Keratinocyte (primary cell): ENCODE measurements at regions not wholly inside any gene's neighbourhood (a gene's known extent, or its start where the extent isn't known, plus 50 kb on each side); places are given as distances from the start of the nearest gene placed in this dataset.

ENCODE experiments used
- DNase-seq: peaks from one replicate; pipeline ENCODE4 v3.0.0-alpha.2; 2011; ENCODE audit warnings: low read depth, missing footprints, low spot score
- FAIRE-seq: peaks from 2 replicates; lab custom pipeline; 2011; peaks lifted over from hg19 to GRCh38; lab: Jason Lieb, UNC
- H2AFZ ChIP-seq: 2 replicates; pipeline ENCODE4 v1.6.0; 2012; ENCODE audit warnings: low read length, control low read depth, inconsistent platforms; ENCODE audit not compliant: control insufficient read depth
- H3K27ac ChIP-seq: 2 replicates; pipeline ENCODE4 v1.5.1; 2011; ENCODE audit warnings: low read length; ENCODE audit not compliant: control insufficient read depth, insufficient read depth
- H3K27me3 ChIP-seq: 3 replicates; pipeline ENCODE4 v1.6.0; 2011; ENCODE audit warnings: low read length; ENCODE audit not compliant: control insufficient read depth, insufficient read depth; ENCODE audit errors: extremely low read depth
- H3K36me3 ChIP-seq, 2 experiments: 2 replicates in 1 of 2; 3 replicates in 1 of 2; pipeline ENCODE4 v1.5.1; 2011; ENCODE audit warnings: low read length in 2 of 2, mild to moderate bottlenecking in 1 of 2; ENCODE audit not compliant: control insufficient read depth in 2 of 2, insufficient read depth in 2 of 2; ENCODE audit errors: extremely low read depth in 1 of 2
- H3K4me1 ChIP-seq: 3 replicates; pipeline ENCODE4 v1.5.1; 2011; ENCODE audit warnings: low read length; ENCODE audit not compliant: control insufficient read depth, insufficient read depth; ENCODE audit errors: extremely low read depth
- H3K4me2 ChIP-seq: 3 replicates; pipeline ENCODE4 v1.6.0; 2011; ENCODE audit warnings: low read depth, low read length; ENCODE audit not compliant: control insufficient read depth, insufficient read depth; ENCODE audit errors: extremely low read depth
- H3K4me3 ChIP-seq, 3 experiments: fragments of 200-600 bp in 1 of 3; sonication (generic) in 1 of 3; 2 replicates in 2 of 3; 3 replicates in 1 of 3; pipeline ENCODE4 v1.5.1; 2011 to 2016; ENCODE audit warnings: low read length in 3 of 3, mild to moderate bottlenecking in 3 of 3, control low read depth in 2 of 3, inconsistent platforms in 1 of 3, low read depth in 1 of 3, mixed read lengths in 1 of 3, mixed run types in 1 of 3, moderate library complexity in 1 of 3; ENCODE audit not compliant: control insufficient read depth in 2 of 3, insufficient read depth in 2 of 3; ENCODE audit errors: extremely low read depth in 1 of 3
- H3K79me2 ChIP-seq: 2 replicates; pipeline ENCODE4 v1.6.0; 2012; ENCODE audit warnings: low read length; ENCODE audit not compliant: control insufficient read depth, insufficient read depth
- H3K9ac ChIP-seq: 3 replicates; pipeline ENCODE4 v1.6.0; 2011; ENCODE audit warnings: low read length; ENCODE audit not compliant: control insufficient read depth, insufficient read depth; ENCODE audit errors: extremely low read depth
- H3K9me1 ChIP-seq: 3 replicates; pipeline ENCODE4 v1.6.0; 2011; ENCODE audit warnings: low read length; ENCODE audit not compliant: control insufficient read depth, insufficient read depth; ENCODE audit errors: extremely low read depth
- H3K9me3 ChIP-seq: 2 replicates; pipeline ENCODE4 v1.5.1; 2012; ENCODE audit warnings: low read depth, low read length; ENCODE audit not compliant: control insufficient read depth
- H4K20me1 ChIP-seq: 3 replicates; pipeline ENCODE4 v1.6.0; 2011; ENCODE audit warnings: low read length; ENCODE audit not compliant: control insufficient read depth, insufficient read depth; ENCODE audit errors: extremely low read depth
- CTCF ChIP-seq, 3 experiments: IDR thresholded peaks in 1 of 3; conservative IDR thresholded peaks in 1 of 3; optimal IDR thresholded peaks in 1 of 3; 2 replicates in 2 of 3; 3 replicates in 1 of 3; pipeline versions ENCODE3 to v1.5.1; 2011; ENCODE audit warnings: low read length in 3 of 3, mild to moderate bottlenecking in 3 of 3, moderate library complexity in 2 of 3, control low read depth in 1 of 3, inconsistent platforms in 1 of 3; ENCODE audit not compliant: insufficient read depth in 2 of 3; ENCODE audit errors: extremely low read depth in 1 of 3
- EZH2 ChIP-seq: IDR thresholded peaks from one replicate; pipeline ENCODE4 v1.6.1; 2012; ENCODE audit warnings: inconsistent platforms, mild to moderate bottlenecking, low read length, moderate library complexity
- dilution Hi-C: fragments of 300-500 bp; cut with MboI; formaldehyde crosslinking; loops from one replicate; pipeline ENCODE4 v1.7.0; 2020; ENCODE audit warnings: low sequenced_read_pairs; ENCODE audit not compliant: extremely low pct_ligation_motif_present

- no peaks in the 10 kb centered on the region for H3K36me3 ChIP-seq
- TF ChIP-seq CTCF (optimal IDR thresholded peaks at IDR 0.05 in 1 of 3, IDR thresholded peaks at IDR 0.05 in 1 of 3, conservative IDR thresholded peaks at IDR 0.05 in 1 of 3; ENCODE audit: extremely low read depth in 1 of 3, insufficient read depth in 2 of 3, low read length in 3 of 3) (no peak), EZH2 (no peak)
- no peaks in the 10 kb centered on the region for H3K9me3 ChIP-seq
- no peak overlapping the region for H3K27ac ChIP-seq
- H4K20me1 ChIP-seq = no peaks in the 10 kb centered on the region
- FAIRE-seq (no peak), DNase-seq (no peak)
- no peak overlapping the region for H2AFZ ChIP-seq
- H3K9ac ChIP-seq = no peak overlapping the region
- no peaks in the 10 kb centered on the region for H3K79me2 ChIP-seq
- H3K4me1 ChIP-seq = no peaks in the 10 kb centered on the region
- H3K9me1 ChIP-seq = no peaks in the 10 kb centered on the region
- no peak overlapping the region for H3K4me2 ChIP-seq
- H3K4me3 ChIP-seq = no peak overlapping the region
- H3K27me3 ChIP-seq = peaks cover 35% of the 10 kb centered on the region
- dilution Hi-C loops = no loop called here
Observed at GRCh38 chr2:120424274-120424796, 78.4 kb downstream of the INHBB start.

GRCh38 chr2:120425014-120425413 lies 79.1 kb downstream of the INHBB start:
- H3K27ac ChIP-seq = no peak overlapping the region
- no peaks in the 10 kb centered on the region for H3K4me1 ChIP-seq
- H3K27me3 ChIP-seq = peaks cover 35% of the 10 kb centered on the region
- H3K4me2 ChIP-seq = no peak overlapping the region
- dilution Hi-C loops = no loop called here
- H3K4me3 ChIP-seq = no peak overlapping the region
- H3K36me3 ChIP-seq = no peaks in the 10 kb centered on the region
- no peaks in the 10 kb centered on the region for H3K9me3 ChIP-seq
- no peak for FAIRE-seq
- H4K20me1 ChIP-seq = no peaks in the 10 kb centered on the region
- no peak overlapping the region for H3K9ac ChIP-seq
- DNase-seq = no peak
- H3K79me2 ChIP-seq = no peaks in the 10 kb centered on the region
- TF ChIP-seq EZH2 (no peak), CTCF (optimal IDR thresholded peaks at IDR 0.05 in 1 of 3, IDR thresholded peaks at IDR 0.05 in 1 of 3, conservative IDR thresholded peaks at IDR 0.05 in 1 of 3; ENCODE audit: extremely low read depth in 1 of 3, insufficient read depth in 2 of 3, low read length in 3 of 3) (no peak)
- H2AFZ ChIP-seq = no peak overlapping the region
- no peaks in the 10 kb centered on the region for H3K9me1 ChIP-seq
